ENCODE measurements at regions not wholly inside any gene's neighbourhood (a gene's known extent, or its start where the extent isn't known, plus 50 kb on each side); places are given as distances from the start of the nearest gene placed in this dataset.
"Not testable (repeated sequence)": the region's sequence is repeated elsewhere in the genome, so short reads cannot be mapped to it uniquely, and the experiment has no call there.

DNA sequence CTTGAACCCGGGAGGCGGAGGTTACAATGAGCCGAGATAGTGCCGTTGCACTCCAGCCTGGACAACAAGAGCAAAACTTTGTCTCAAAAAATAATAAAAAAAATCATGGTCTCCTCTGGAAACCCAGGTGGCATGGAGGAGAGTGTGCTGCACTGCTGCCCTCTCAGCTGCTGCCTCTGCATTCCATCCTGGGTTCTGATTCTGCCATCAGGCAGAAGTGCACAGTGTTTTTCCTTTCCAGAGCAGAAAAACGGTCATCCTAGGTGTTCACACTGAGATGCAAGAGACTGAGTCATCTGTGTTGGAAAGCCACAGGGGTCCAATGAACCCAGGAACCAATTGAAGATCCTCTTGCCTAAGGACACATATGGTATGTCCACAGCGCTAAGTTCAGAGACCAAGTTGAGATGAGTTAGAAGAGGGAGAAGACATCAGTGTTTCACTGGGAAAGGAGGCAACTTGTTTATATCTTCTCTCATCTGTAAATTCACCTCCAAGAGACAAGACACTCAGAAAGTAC is 88.8 kb upstream of the DMRT1 start:
- Histone ChIP-seq H3K4me3 (no peak overlapping the region), H3K36me3 (no peaks in the 10 kb centered on the region), H3K27ac (no peak overlapping the region), H3K27me3 (replicated peaks; ENCODE audit: insufficient read depth) (no peaks in the 10 kb centered on the region), H3K4me1 (replicated peaks) (no peaks in the 10 kb centered on the region), H3K9me3 (no peaks in the 10 kb centered on the region)
- no peak for DNase-seq (ENCODE audit: low spot score)
- WGBS: 98% methylated on average over 6 of the region's 6 CpGs
- intact Hi-C loops (cut with DNase I): no loop called here
- TF ChIP-seq POLR2AphosphoS5 (IDR thresholded peaks at IDR 0.05): no peak
- TF ChIP-seq, protein P1, sequence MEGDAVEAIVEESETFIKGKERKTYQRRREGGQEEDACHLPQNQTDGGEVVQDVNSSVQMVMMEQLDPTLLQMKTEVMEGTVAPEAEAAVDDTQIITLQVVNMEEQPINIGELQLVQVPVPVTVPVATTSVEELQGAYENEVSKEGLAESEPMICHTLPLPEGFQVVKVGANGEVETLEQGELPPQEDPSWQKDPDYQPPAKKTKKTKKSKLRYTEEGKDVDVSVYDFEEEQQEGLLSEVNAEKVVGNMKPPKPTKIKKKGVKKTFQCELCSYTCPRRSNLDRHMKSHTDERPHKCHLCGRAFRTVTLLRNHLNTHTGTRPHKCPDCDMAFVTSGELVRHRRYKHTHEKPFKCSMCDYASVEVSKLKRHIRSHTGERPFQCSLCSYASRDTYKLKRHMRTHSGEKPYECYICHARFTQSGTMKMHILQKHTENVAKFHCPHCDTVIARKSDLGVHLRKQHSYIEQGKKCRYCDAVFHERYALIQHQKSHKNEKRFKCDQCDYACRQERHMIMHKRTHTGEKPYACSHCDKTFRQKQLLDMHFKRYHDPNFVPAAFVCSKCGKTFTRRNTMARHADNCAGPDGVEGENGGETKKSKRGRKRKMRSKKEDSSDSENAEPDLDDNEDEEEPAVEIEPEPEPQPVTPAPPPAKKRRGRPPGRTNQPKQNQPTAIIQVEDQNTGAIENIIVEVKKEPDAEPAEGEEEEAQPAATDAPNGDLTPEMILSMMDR (IDR thresholded peaks at IDR 0.05): no peak
- no peak for TF ChIP-seq POLR2A (IDR thresholded peaks at IDR 0.05)

DNA sequence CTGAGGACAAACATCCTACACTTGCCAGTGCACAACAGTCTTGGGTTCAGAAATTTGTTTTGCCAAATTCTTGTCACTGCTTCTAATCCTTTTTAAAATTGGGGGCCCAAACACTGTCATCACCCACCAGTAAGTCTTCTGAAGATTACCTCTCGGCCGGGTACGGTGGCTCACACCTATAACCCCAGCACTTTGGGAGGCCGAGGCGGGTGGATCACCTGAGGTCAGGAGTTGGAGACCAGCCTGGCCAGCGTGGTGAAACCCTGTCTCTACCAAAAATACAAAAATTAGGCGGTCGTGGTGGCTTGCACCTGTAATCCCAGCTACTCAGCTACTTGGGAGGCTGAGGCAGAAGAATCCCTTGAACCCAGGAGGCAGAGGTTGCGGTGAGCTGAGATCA is 87.8 kb upstream of the DMRT1 start:
- H3K36me3 ChIP-seq; intact Hi-C loops (cut with DNase I); H3K4me3 ChIP-seq; H3K27ac ChIP-seq; H3K27me3 ChIP-seq (replicated peaks; ENCODE audit: insufficient read depth); DNase-seq (ENCODE audit: low spot score); H3K4me1 ChIP-seq (replicated peaks); H3K9me3 ChIP-seq: not testable (repeated sequence)
- 98% methylated on average over 9 of the region's 9 CpGs for WGBS

DNA sequence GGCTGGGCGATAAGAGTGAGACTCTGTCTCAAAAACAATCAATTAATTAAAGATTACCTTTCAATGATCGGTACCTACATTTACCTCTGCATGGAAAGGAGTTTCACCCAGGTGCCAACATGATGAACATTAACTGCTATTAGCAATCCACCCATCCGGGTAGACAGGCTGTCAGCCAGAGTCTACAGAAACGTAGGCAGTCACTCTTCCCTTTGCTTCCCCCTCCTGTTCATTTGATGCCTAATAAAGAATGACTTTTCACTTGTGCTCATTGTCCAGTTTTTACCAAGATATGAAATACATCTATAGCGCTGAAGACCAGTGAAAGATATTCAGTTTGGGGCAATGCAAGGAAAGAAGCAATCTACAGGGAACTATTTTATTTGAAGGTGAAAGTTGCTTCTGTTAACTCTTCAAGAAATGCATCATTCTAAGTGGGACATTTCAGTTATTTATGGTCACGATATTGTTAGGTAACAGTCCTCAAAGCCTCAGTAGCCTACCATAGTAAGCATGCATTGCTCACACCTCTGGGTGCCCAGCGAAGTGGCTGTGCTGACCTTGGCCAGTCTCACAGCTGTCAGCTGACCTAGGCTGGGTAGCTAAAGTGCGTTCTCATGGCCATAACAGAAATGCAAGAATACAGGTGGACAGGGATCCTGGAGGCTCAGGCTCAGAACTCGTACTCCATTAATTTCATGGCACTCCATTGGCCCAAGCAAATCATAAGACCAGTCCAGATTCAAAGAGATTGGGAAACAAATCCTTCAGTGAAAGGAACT is 87.2 kb upstream of the DMRT1 start:
- no peaks in the 10 kb centered on the region for H3K27me3 ChIP-seq (replicated peaks; ENCODE audit: insufficient read depth)
- no peak for DNase-seq (ENCODE audit: low spot score)
- H3K9me3 ChIP-seq: no peaks in the 10 kb centered on the region
- no peak for TF ChIP-seq POLR2A (IDR thresholded peaks at IDR 0.05)
- peak; percentile 45 for TF ChIP-seq POLR2AphosphoS5 (IDR thresholded peaks at IDR 0.05)
- TF ChIP-seq, protein P1 (IDR thresholded peaks at IDR 0.05): peak in 2 of 4 experiments; percentile 37 to 46
- intact Hi-C loops (cut with DNase I): no loop called here
- WGBS: 74% methylated on average over 9 of the region's 9 CpGs
- no peak overlapping the region for H3K27ac ChIP-seq
- no peaks in the 10 kb centered on the region for H3K4me1 ChIP-seq (replicated peaks)
- H3K4me3 ChIP-seq: no peak overlapping the region
- H3K36me3 ChIP-seq: no peaks in the 10 kb centered on the region

DNA sequence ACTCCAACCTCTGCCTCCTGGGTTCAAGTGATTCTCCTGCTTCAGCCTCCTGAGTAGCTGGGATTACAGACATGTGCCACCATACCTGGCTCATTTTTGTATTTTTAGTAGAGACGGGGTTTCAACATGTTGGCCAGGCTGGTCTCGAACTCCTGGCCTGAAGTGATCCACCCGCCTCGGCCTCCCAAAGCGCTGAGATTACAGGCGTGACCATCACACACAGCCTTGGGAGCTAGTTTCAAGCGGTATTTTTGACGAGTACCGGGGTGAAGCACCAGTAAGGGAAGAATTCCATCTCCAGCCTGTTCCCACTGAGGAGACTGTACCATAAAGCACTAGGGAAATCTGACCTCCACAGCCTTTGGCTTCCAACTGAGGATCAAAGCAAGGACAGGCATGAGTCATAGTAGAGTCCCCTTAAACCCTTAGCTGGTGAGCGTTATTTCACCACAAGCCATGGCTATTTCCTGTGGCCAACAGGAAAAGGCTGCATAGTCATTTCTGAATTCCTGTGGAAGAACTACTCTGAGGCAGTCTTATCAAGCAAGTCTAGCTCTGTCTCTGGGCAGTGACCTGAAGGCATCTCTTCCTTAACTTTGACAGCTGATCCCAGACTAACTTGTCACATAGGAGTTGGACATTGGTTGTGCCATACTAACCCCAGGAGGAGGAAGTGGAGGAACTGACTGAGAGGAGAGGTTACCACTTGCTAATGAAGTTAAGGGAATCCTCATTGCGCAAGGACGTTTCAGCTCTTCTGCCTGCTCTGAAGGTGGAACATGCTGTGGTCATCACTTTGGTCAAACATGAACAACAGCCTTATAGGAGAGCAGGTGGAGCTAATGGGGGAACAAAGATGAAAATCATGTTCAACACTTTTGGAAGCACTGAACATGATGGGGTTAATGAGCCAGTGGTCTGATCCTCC is 85.8 kb upstream of the DMRT1 start:
- no peak for TF ChIP-seq POLR2AphosphoS5 (IDR thresholded peaks at IDR 0.05)
- no peak for TF ChIP-seq POLR2A (IDR thresholded peaks at IDR 0.05)
- TF ChIP-seq, protein P1 (IDR thresholded peaks at IDR 0.05): no peak
- DNase-seq (ENCODE audit: low spot score): no peak
- H3K4me3 ChIP-seq: no peak overlapping the region
- no peaks in the 10 kb centered on the region for H3K4me1 ChIP-seq (replicated peaks)
- WGBS: 86% methylated on average over 12 of the region's 12 CpGs
- H3K9me3 ChIP-seq: no peaks in the 10 kb centered on the region
- H3K36me3 ChIP-seq: no peaks in the 10 kb centered on the region
- no peak overlapping the region for H3K27ac ChIP-seq
- intact Hi-C loops (cut with DNase I): no loop called here
- H3K27me3 ChIP-seq (replicated peaks; ENCODE audit: insufficient read depth): no peaks in the 10 kb centered on the region

DNA sequence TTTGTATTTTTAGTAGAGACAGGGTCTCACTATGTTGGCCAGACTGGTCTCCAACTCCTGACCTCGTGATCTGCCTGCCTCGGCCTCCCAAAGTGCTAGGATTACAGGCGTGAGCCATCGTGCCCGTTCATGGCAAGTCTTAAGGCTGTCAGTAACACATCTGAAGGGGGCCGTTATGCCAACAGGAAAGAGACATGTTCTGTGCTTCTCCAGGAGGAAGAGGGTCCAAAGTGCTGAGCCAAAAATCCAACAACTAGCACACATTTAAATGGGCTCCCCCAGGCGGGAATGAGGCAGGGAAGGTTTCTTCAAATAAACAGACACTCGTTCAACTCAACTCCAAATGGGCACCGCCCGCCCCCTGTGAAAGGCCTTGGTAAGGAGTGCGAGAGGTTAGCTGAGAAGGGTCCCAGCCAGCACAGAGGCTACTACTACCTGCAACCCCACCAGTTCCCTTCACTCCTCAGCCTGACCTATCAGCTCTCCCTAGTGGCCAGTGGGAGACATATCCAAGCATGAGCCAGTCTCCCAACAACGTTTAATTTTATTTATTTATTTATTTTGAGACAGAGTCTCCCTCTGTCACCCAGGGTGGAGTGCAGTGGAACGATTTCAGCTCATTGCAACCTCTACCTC is 84.1 kb upstream of the DMRT1 start:
- TF ChIP-seq POLR2AphosphoS5 (IDR thresholded peaks at IDR 0.05) (peak; percentile 23), POLR2A (IDR thresholded peaks at IDR 0.05) (no peak)
- TF ChIP-seq, protein P1 (IDR thresholded peaks at IDR 0.05): peak in 3 of 4 experiments; percentile 46 to 68 (median 64)
- WGBS: 58% methylated on average over 13 of the region's 13 CpGs
- intact Hi-C loops (cut with DNase I): no loop called here

More for the DNA sequence above, 84.1 kb upstream of the DMRT1 start:
- no peaks in the 10 kb centered on the region for H3K27me3 ChIP-seq (replicated peaks; ENCODE audit: insufficient read depth)
- peak; percentile 29 for DNase-seq (ENCODE audit: low spot score)
- no peaks in the 10 kb centered on the region for H3K9me3 ChIP-seq
- no peak overlapping the region for H3K27ac ChIP-seq
- H3K4me1 ChIP-seq (replicated peaks): no peaks in the 10 kb centered on the region
- no peak overlapping the region for H3K4me3 ChIP-seq
- no peaks in the 10 kb centered on the region for H3K36me3 ChIP-seq

Measured in prostate gland (tissue), 2 donors.